ENCODE measurements at regions not wholly inside any gene's neighbourhood (a gene's known extent, or its start where the extent isn't known, plus 50 kb on each side); places are given as distances from the start of the nearest gene placed in this dataset.
A peak's percentile ranks its signal among the peaks of the same experiment; 100 is the strongest.

DNA sequence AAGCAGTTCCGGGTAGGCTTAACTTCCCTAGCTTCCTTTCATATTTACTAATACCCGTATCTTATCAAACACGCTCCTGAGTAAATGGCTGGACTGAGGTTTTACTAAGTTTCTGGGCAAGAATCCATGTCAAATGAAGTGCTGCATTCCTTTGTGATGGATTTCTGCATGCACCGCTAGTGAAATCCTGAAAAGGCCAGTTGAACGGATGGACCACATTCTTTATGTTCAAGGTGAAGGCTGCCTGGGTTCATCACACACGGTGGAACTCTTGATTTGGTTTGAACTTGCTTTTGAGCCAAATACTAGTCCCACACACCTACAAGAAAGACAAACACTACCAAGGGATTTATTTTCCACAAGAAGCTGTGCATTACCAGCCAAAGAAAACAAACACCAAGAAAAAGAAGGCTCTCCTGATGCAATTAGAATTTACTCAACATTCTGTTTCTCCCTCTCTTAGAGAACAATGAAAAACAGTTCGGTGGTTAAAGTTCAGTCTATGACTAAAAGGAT is 255.0 kb upstream of the SEMA3C start:
- TF ChIP-seq FOXM1 (IDR thresholded peaks at IDR 0.05; ENCODE audit: borderline replicate concordance, low read depth) (no peak), TAF1 (IDR thresholded peaks at IDR 0.05; ENCODE audit: low read depth) (no peak), ZBTB7A (IDR thresholded peaks at IDR 0.05; ENCODE audit: low read depth) (no peak), YY1 (IDR thresholded peaks at IDR 0.05; ENCODE audit: low read depth) (0 out of 2 replicates have a peak, but pooled peaks have one; percentile 26), EP300 (IDR thresholded peaks at IDR 0.05; ENCODE audit: borderline replicate concordance) (peak; percentile 71; the same call in 1 of the 2 replicates), TEAD4 (IDR thresholded peaks at IDR 0.05) (peak; percentile 82), EGR1 (IDR thresholded peaks at IDR 0.05) (no peak), CEBPB (IDR thresholded peaks at IDR 0.05) (0 out of 2 replicates have a peak, but pooled peaks have one; percentile 35), CREB1 (IDR thresholded peaks at IDR 0.05; ENCODE audit: low read depth) (no peak), TCF12 (IDR thresholded peaks at IDR 0.05; ENCODE audit: low read depth) (peak; percentile 43; the same call in 1 of the 2 replicates)
- TF ChIP-seq, protein P1, sequence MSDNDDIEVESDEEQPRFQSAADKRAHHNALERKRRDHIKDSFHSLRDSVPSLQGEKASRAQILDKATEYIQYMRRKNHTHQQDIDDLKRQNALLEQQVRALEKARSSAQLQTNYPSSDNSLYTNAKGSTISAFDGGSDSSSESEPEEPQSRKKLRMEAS (IDR thresholded peaks at IDR 0.05) = no peak
- TF ChIP-seq, protein P2, sequence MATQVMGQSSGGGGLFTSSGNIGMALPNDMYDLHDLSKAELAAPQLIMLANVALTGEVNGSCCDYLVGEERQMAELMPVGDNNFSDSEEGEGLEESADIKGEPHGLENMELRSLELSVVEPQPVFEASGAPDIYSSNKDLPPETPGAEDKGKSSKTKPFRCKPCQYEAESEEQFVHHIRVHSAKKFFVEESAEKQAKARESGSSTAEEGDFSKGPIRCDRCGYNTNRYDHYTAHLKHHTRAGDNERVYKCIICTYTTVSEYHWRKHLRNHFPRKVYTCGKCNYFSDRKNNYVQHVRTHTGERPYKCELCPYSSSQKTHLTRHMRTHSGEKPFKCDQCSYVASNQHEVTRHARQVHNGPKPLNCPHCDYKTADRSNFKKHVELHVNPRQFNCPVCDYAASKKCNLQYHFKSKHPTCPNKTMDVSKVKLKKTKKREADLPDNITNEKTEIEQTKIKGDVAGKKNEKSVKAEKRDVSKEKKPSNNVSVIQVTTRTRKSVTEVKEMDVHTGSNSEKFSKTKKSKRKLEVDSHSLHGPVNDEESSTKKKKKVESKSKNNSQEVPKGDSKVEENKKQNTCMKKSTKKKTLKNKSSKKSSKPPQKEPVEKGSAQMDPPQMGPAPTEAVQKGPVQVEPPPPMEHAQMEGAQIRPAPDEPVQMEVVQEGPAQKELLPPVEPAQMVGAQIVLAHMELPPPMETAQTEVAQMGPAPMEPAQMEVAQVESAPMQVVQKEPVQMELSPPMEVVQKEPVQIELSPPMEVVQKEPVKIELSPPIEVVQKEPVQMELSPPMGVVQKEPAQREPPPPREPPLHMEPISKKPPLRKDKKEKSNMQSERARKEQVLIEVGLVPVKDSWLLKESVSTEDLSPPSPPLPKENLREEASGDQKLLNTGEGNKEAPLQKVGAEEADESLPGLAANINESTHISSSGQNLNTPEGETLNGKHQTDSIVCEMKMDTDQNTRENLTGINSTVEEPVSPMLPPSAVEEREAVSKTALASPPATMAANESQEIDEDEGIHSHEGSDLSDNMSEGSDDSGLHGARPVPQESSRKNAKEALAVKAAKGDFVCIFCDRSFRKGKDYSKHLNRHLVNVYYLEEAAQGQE (IDR thresholded peaks at IDR 0.05; ENCODE audit: low read depth) = no peak

Measured in Ishikawa (cell line).